ENCODE measurements at regions not wholly inside any gene's neighbourhood (a gene's known extent, or its start where the extent isn't known, plus 50 kb on each side); places are given as distances from the start of the nearest gene placed in this dataset.

DNA sequence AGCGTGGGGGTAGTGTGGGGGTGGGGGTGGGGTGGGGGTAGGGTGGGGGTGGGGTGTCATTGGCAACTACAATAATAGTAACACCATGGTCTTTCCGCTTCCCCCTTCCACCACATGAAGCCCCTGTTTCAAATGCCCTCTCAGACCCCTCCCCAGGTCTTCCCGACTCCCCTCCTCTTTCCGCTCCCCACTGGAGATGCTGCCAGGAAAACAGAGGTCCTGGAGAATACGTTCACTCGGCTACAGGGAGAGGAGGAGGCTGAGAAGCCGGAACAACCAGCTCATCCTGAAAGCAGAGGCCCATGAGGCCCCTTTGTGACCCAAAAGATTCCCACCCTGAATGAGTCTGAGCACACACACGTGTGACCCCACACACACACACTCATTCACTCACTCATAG, 75.4 kb downstream of the CPN2 start:
- H3K4me1 ChIP-seq = peaks cover 15 to 24% (median 24%) of the 10 kb centered on the region in 3 donors
- no peaks in the 10 kb centered on the region for H3K9me3 ChIP-seq
- H3K27ac ChIP-seq = no peak overlapping the region
- FAIRE-seq (no peak), ATAC-seq (no peak), DNase-seq (peak in 1 of 6 donors; percentile 10)
- intact Hi-C loops (cut with DNase I) = no loop called here
- no peaks in the 10 kb centered on the region for H3K27me3 ChIP-seq
- TF ChIP-seq, protein P1, sequence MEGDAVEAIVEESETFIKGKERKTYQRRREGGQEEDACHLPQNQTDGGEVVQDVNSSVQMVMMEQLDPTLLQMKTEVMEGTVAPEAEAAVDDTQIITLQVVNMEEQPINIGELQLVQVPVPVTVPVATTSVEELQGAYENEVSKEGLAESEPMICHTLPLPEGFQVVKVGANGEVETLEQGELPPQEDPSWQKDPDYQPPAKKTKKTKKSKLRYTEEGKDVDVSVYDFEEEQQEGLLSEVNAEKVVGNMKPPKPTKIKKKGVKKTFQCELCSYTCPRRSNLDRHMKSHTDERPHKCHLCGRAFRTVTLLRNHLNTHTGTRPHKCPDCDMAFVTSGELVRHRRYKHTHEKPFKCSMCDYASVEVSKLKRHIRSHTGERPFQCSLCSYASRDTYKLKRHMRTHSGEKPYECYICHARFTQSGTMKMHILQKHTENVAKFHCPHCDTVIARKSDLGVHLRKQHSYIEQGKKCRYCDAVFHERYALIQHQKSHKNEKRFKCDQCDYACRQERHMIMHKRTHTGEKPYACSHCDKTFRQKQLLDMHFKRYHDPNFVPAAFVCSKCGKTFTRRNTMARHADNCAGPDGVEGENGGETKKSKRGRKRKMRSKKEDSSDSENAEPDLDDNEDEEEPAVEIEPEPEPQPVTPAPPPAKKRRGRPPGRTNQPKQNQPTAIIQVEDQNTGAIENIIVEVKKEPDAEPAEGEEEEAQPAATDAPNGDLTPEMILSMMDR (IDR thresholded peaks at IDR 0.05) = no peak
- no peak overlapping the region for H3K4me3 ChIP-seq
- no peaks in the 10 kb centered on the region for H3K36me3 ChIP-seq
- WGBS, 2 donors = 53 to 57% methylated on average over 6 to 8 of the region's 8 CpGs

DNA sequence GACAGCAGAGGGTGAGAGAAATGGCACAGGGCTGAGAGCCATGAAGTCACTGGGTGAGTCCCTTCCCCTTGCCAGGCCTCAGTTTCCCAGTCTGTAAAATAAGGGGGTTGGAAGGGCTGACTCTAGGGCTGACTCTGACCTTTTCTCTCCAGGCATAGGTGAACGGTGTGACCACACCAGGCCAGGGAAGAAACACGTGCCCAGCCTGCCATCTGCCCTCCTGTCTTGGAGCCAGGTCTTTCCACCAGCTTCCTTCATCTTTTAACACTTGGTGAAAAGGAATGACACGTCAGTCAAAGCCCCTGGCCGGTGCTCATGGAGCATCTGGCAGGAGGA, 74.4 kb downstream of the CPN2 start:
- Histone ChIP-seq H3K4me1 (peaks cover 10 to 15% (median 14%) of the 10 kb centered on the region in 3 donors), H3K9me3 (no peaks in the 10 kb centered on the region), H3K4me3 (no peak overlapping the region), H3K27ac (peak overlapping the region in 3 of 4 donors; percentile 49 to 76 (median 67)), H3K36me3 (no peaks in the 10 kb centered on the region), H3K27me3 (no peaks in the 10 kb centered on the region)
- 64 to 67% methylated on average over 4 of the region's 4 CpGs for whole genome bisulfite sequencing, 2 donors
- intact Hi-C loops (cut with DNase I) = no loop called here
- DNase-seq (no peak), ATAC-seq (peak in 3 of 4 donors; percentile 6 to 14 (median 11)), FAIRE-seq (no peak)
- TF ChIP-seq, protein P1 (IDR thresholded peaks at IDR 0.05) = no peak

DNA sequence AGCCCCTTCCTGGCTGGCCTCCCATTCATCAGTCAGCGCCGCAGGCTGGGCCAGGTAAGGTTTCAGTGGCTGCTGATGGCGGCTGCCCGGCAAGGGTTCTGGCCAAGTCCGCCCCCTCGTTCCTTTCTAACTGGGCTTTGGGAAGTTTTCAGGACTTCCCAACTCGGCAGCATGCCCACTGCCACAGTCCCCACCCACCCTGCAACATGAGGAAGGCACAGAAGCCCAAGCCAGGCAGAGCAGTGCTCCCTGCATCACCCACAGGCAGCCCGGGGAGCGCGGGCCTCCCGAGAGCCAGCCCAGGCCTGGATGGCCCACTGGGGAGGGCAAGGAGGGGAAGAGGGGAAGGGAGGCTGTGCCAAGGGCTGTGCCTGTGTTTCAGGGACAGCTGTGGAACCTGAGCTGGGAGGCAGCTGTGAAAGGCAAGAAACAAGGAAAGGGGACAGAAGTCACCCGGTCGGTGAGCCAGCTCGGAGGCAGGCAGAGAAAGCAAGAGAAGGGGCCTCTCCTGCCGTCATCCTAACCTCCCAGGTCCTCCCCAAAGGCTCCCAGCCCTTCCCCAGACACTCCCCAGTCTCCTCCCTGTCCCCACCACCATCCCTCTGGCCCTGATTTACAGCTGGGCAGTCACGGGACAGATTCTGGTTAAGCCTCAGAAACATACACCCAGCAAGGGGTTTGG, 73.9 kb downstream of the CPN2 start:
- Histone ChIP-seq H3K4me3 (no peak overlapping the region), H3K9me3 (no peaks in the 10 kb centered on the region), H3K27ac (peak overlapping the region; percentile 30 to 76 (median 58)), H3K36me3 (no peaks in the 10 kb centered on the region), H3K27me3 (no peaks in the 10 kb centered on the region), H3K4me1 (peaks cover 9 to 13% (median 12%) of the 10 kb centered on the region in 3 donors)
- WGBS, 2 donors = 59 to 64% methylated on average over 16 of the region's 16 CpGs
- DNase-seq (peak in 4 of 6 donors; percentile 50 to 67 (median 64)), FAIRE-seq (no peak), ATAC-seq (peak; percentile 51 to 71 (median 66))
- intact Hi-C loops (cut with DNase I) = no loop called here
- TF ChIP-seq, protein P1 (IDR thresholded peaks at IDR 0.05) = no peak

DNA sequence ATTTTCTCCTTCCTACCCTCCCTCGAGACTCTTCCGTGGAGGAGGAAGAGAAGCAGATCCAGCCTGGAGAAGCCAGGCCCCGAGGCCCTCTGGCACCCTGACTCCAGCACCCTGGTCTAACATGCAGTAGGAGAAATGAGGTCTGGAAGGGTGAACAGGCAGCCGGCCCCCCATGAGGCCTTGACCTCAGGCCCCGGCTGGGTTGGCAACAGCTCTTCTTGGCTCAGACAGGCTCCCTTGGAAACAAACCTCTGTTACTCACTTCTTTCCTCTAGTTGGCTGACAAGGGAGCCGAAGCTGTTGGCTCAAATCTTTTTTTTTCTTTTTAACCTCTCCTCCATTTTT, 73.4 kb downstream of the CPN2 start:
- Histone ChIP-seq H3K27ac (peak overlapping the region; percentile 30 to 76 (median 58)), H3K27me3 (no peaks in the 10 kb centered on the region), H3K4me3 (no peak overlapping the region), H3K9me3 (no peaks in the 10 kb centered on the region), H3K4me1 (peaks cover 9 to 13% (median 12%) of the 10 kb centered on the region in 3 donors), H3K36me3 (no peaks in the 10 kb centered on the region)
- TF ChIP-seq, protein P1 (IDR thresholded peaks at IDR 0.05) = no peak
- ATAC-seq = peak; percentile 29 to 68 (median 62)
- intact Hi-C loops (cut with DNase I) = no loop called here
- peak in 1 of 6 donors; percentile 61 for DNase-seq
- FAIRE-seq = no peak
- WGBS, 2 donors = 32 to 33% methylated on average over 6 of the region's 6 CpGs

DNA sequence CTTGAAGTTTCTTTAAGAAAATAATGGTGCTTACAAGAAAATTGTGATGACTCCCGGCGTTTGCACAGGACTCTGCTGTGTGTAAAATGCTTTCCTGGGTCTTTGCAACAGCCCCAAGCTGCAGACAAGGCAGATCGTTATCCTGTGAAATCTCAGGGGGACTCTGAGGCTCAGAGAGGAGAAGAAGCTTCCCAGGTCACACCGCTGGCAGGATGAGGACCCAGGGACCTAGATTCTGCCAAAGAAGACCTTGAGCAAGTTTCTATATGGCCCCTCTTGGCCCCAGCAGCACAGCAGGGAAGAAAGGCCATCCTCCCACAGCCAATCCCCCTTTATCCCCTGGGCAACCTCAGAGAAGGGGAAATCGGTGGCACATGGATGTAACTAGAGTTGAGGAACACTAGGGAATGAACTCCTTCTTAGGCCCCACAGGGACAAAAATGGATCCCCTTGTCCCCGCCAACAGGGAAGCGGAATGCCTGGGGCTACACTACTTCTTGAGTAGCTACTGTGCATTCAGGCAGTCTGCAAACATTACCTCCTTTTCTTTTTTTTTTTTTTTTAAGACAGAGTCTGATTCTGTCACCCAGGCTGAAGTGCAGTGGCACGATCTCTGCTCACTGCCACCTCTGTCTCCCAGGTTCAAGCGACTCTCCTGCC, 72.8 kb downstream of the CPN2 start:
- H3K27me3 ChIP-seq = no peaks in the 10 kb centered on the region
- peaks cover 9 to 13% (median 12%) of the 10 kb centered on the region in 3 donors for H3K4me1 ChIP-seq
- H3K36me3 ChIP-seq = no peaks in the 10 kb centered on the region
- intact Hi-C loops (cut with DNase I) = no loop called here
- TF ChIP-seq, protein P1 (IDR thresholded peaks at IDR 0.05) = no peak
- H3K9me3 ChIP-seq = no peaks in the 10 kb centered on the region
- DNase-seq (peak in 1 of 6 donors; percentile 18), FAIRE-seq (no peak), ATAC-seq (no peak)
- H3K4me3 ChIP-seq = no peak overlapping the region
- 83 to 88% methylated on average over 9 of the region's 9 CpGs for WGBS, 2 donors
- H3K27ac ChIP-seq = peak overlapping the region in 3 of 4 donors; percentile 49 to 76 (median 67)

Measured in pancreas (tissue), 10 donors.